ENCODE measurements at regions not wholly inside any gene's neighbourhood (a gene's known extent, or its start where the extent isn't known, plus 50 kb on each side); places are given as distances from the start of the nearest gene placed in this dataset.

- no peak overlapping the region for H2AK5ac ChIP-seq (ENCODE audit: low read depth, low read length)
- TF ChIP-seq MXI1 (IDR thresholded peaks at IDR 0.05; ENCODE audit: borderline replicate concordance, low read depth, low read length), result no peak
- no peak for TF ChIP-seq CEBPB (IDR thresholded peaks at IDR 0.05; ENCODE audit: low read depth, low read length)
- TF ChIP-seq SMC3 (IDR thresholded peaks at IDR 0.05; ENCODE audit: low read depth, low read length), result no peak
- no peak for TF ChIP-seq POLR2A (IDR thresholded peaks at IDR 0.05; ENCODE audit: low read depth, low read length)
- TF ChIP-seq BHLHE40 (IDR thresholded peaks at IDR 0.05; ENCODE audit: low read depth, low read length), result no peak
- no peak for TF ChIP-seq CHD1 (IDR thresholded peaks at IDR 0.05; ENCODE audit: low read depth, low read length)
- no peak for TF ChIP-seq NFE2L2 (IDR thresholded peaks at IDR 0.05; ENCODE audit: low read depth, low read length)
- TF ChIP-seq RAD21 (IDR thresholded peaks at IDR 0.05; ENCODE audit: low read length), result no peak
- no peak for TF ChIP-seq MAFK (IDR thresholded peaks at IDR 0.05; ENCODE audit: low read depth, low read length)
- no peak for TF ChIP-seq FOS (IDR thresholded peaks at IDR 0.05; ENCODE audit: low read depth, low read length)
- no peak for TF ChIP-seq RFX5 (IDR thresholded peaks at IDR 0.05; ENCODE audit: low read depth, low read length)
- no peak for TF ChIP-seq RCOR1 (IDR thresholded peaks at IDR 0.05; ENCODE audit: insufficient replicate concordance, low read length)
- WGBS, 2 experiments (ENCODE audit: extremely low coverage in 2 of 2, insufficient read length in 1 of 2), result no CpG with 5 or more reads among the region's 4 CpGs
- no peak overlapping the region for H3K9ac ChIP-seq (ENCODE audit: low read depth, low read length)
- DNase-seq, result no peak
- no peak overlapping the region for H3K27ac ChIP-seq (ENCODE audit: insufficient read depth, low read length)
- H4K5ac ChIP-seq (ENCODE audit: low read depth, low read length), result no peak overlapping the region
- no peak overlapping the region for H3K4me3 ChIP-seq (ENCODE audit: insufficient read depth, low read depth, low read length)
- BruUV-seq (replicated peaks), result no TSS peak
- no peak for ATAC-seq (ENCODE audit: low read depth)
- no peak overlapping the region for H3K18ac ChIP-seq (ENCODE audit: low read depth, low read length)
- no peaks in the 10 kb centered on the region for H3K4me1 ChIP-seq (ENCODE audit: control insufficient read depth, insufficient read depth, low read length)
- no peaks in the 10 kb centered on the region for H4K20me1 ChIP-seq (ENCODE audit: insufficient read depth, low read length)
- no peak overlapping the region for H4K91ac ChIP-seq (ENCODE audit: insufficient read depth, low read depth, low read length)
- H3K36me3 ChIP-seq (ENCODE audit: control insufficient read depth, insufficient read depth, low read length), result no peaks in the 10 kb centered on the region
- dilution Hi-C loops (cut with HindIII; ENCODE audit: low sequenced_read_pairs, unreplicated experiment) (no loop called here), in situ Hi-C loops (cut with MboI; ENCODE audit: low sequenced_read_pairs) (no loop called here), intact Hi-C loops (cut with micrococcal nuclease) (no loop called here)
- H3K4ac ChIP-seq (ENCODE audit: low read depth, low read length), result no peak overlapping the region
- ChIA-PET POLR2A (ENCODE audit: unreplicated experiment) (no interaction called here), CTCF (no interaction called here)
- no peak overlapping the region for H2BK20ac ChIP-seq (ENCODE audit: low read depth, low read length)
- H2BK120ac ChIP-seq (ENCODE audit: low read depth, low read length), result no peak overlapping the region
- H2BK15ac ChIP-seq (ENCODE audit: low read depth, low read length), result no peak overlapping the region
- H3K4me2 ChIP-seq (ENCODE audit: low read depth, low read length), result no peak overlapping the region
- no peak overlapping the region for H3K56ac ChIP-seq (ENCODE audit: extremely low read depth, insufficient read depth, low read length)
- peaks cover 8% of the 10 kb centered on the region for H3K9me3 ChIP-seq (ENCODE audit: control insufficient read depth, insufficient read depth, low read length)
- H3K14ac ChIP-seq (replicated peaks; ENCODE audit: low read depth, low read length), result no peak overlapping the region
- H3K79me1 ChIP-seq (ENCODE audit: low read depth in 1 of 2, low read length in 2 of 2), result no peaks in the 10 kb centered on the region
- H3K23ac ChIP-seq (ENCODE audit: low read depth, low read length), result no peak overlapping the region
- H3K9me1 ChIP-seq (ENCODE audit: insufficient read depth, low read length), result no peaks in the 10 kb centered on the region
- H2BK5ac ChIP-seq (ENCODE audit: low read depth, low read length, poor library complexity, severe bottlenecking), result no peak overlapping the region
- no peaks in the 10 kb centered on the region for H3K27me3 ChIP-seq (ENCODE audit: control insufficient read depth, insufficient read depth, low read length)
- H2AK9ac ChIP-seq (replicated peaks; ENCODE audit: low read depth, low read length, poor library complexity), result no peak overlapping the region
- H4K8ac ChIP-seq (ENCODE audit: low read depth in 2 of 2, low read length in 2 of 2), result no peak overlapping the region
- H2AFZ ChIP-seq (replicated peaks; ENCODE audit: low read length, poor library complexity), result no peak overlapping the region
Observed at GRCh38 chr3:20401253-20401652, 215.2 kb upstream of the SGO1 start.
